PC-9 (cell line): ENCODE measurements at regions not wholly inside any gene's neighbourhood (a gene's known extent, or its start where the extent isn't known, plus 50 kb on each side); places are given as distances from the start of the nearest gene placed in this dataset.

Experiments used
- BruUV-seq: library from RNA; stranded (reverse); fragments of 400-500 nt; replicated peaks from 2 replicates; lab custom pipeline; 2021; lab: Mats Ljungman, UMichigan
- CTCF ChIA-PET: fragments of 300-600 bp; sonication (Branson Sonifier 250); formaldehyde crosslinking; loops from one replicate; lab custom pipeline; 2022; ENCODE audit warnings: antibody characterized with exemption; lab: Charles Lee
- POLR2A ChIA-PET: fragments of 300-600 bp; sonication (Branson Sonifier 250); formaldehyde crosslinking; loops from one replicate; lab custom pipeline; 2022; ENCODE audit warnings: antibody characterized with exemption; ENCODE audit not compliant: unreplicated experiment; lab: Charles Lee
- DNase-seq, 2 experiments: peaks; one replicate each; pipeline versions ENCODE4 v3.0.0 to v3.0.0-alpha.2; 2015 to 2022; ENCODE audit warnings: mixed read lengths in 1 of 2
- H2AFZ ChIP-seq: fragments of 200-600 bp; sonication (generic); 2 replicates; pipeline ENCODE4 v1.8.1; 2017; ENCODE audit warnings: antibody characterized with exemption
- H3F3A ChIP-seq: fragments of 200-600 bp; sonication (generic); 2 replicates; pipeline ENCODE4 v1.8.1; 2017; ENCODE audit warnings: antibody characterized with exemption, mild to moderate bottlenecking, low read depth; ENCODE audit not compliant: insufficient read depth
- H3K27ac ChIP-seq: fragments of 200-600 bp; sonication (generic); 2 replicates; pipeline ENCODE4 v1.6.1; 2016; ENCODE audit warnings: mixed run types
- H3K27me3 ChIP-seq: fragments of 200-600 bp; sonication (generic); 2 replicates; pipeline ENCODE4 v1.6.1; 2016; ENCODE audit warnings: low read depth, mixed run types; ENCODE audit not compliant: insufficient read depth
- H3K36me3 ChIP-seq: fragments of 200-600 bp; sonication (generic); 2 replicates; pipeline ENCODE4 v1.6.1; 2016; ENCODE audit warnings: low read depth, mixed run types
- H3K4me1 ChIP-seq: fragments of 200-600 bp; sonication (generic); replicated peaks from 2 replicates; pipeline ENCODE4 v1.6.1; 2016; ENCODE audit warnings: mixed run types; ENCODE audit not compliant: insufficient read depth
- H3K4me2 ChIP-seq: fragments of 200-600 bp; sonication (generic); 2 replicates; pipeline ENCODE4 v1.6.1; 2017; ENCODE audit warnings: mixed run types
- H3K4me3 ChIP-seq: fragments of 200-600 bp; sonication (generic); 2 replicates; pipeline ENCODE4 v1.6.1; 2016; ENCODE audit warnings: mixed run types
- H3K79me2 ChIP-seq: fragments of 200-600 bp; sonication (generic); 2 replicates; pipeline ENCODE4 v1.6.1; 2017; ENCODE audit warnings: low read depth, mixed run types
- H3K9me2 ChIP-seq: fragments of 200-600 bp; sonication (generic); 2 replicates; pipeline ENCODE4 v1.8.1; 2017; ENCODE audit warnings: mild to moderate bottlenecking; ENCODE audit not compliant: insufficient read depth
- H3K9me3 ChIP-seq: fragments of 200-600 bp; sonication (generic); 2 replicates; pipeline ENCODE4 v1.8.1; 2016; ENCODE audit warnings: low read depth; ENCODE audit not compliant: insufficient read depth
- H4K20me1 ChIP-seq: fragments of 200-600 bp; sonication (generic); 2 replicates; pipeline ENCODE4 v1.8.1; 2017; ENCODE audit not compliant: insufficient read depth
- EZH2 ChIP-seq: fragments of 200-600 bp; sonication (generic); IDR thresholded peaks from 2 replicates; pipeline ENCODE4 v1.8.0; 2017; ENCODE audit warnings: antibody characterized with exemption, low read depth
- intact Hi-C: fragments of 100-400 bp; cut with micrococcal nuclease; formaldehyde crosslinking; loops from one replicate; pipeline ENCODE4 v1.10.0; 2022; ENCODE audit not compliant: unreplicated experiment
- TF ChIP-seq, protein P1 (sequence below): fragments of 200-600 bp; sonication (generic); conservative IDR thresholded peaks from 2 replicates; pipeline ENCODE4 v1.6.1; 2017; ENCODE audit warnings: mixed run types, antibody characterized with exemption, mild to moderate bottlenecking, moderate library complexity

DNA sequence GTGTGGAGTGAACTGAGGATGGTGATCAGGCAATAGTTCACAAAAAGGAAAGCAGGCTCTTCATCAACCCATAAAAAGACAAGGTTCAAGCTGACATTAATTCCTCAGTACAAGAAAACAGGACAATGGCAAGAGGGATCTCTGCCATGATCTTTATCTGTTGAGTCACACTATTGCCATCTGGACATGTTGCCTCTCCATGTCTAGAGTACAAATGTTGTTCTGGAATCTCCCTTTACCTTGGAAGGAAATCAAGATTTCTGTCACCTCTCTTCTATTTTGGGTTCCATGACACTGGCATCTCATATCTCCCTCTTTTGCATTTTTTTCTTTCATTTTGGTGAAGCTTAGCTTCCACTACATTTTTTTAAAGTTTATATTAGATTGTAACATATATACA is 329.1 kb downstream of the USP25 start:
- POLR2A ChIA-PET, result interaction anchor here (0.6 kb wide), 1 partner anchor 9 kb away, joined by 4 read pairs; no protein-coding TSS in a partner anchor
- no peak for DNase-seq
- Histone ChIP-seq H3K9me3 (no peaks in the 10 kb centered on the region; the same call in 1 of the 2 replicates), H2AFZ (no peak overlapping the region), H4K20me1 (no peaks in the 10 kb centered on the region), H3F3A (no peaks in the 10 kb centered on the region), H3K4me1 (no peaks in the 10 kb centered on the region), H3K9me2 (no peaks in the 10 kb centered on the region), H3K27ac (no peak overlapping the region), H3K27me3 (no peaks in the 10 kb centered on the region), H3K4me2 (no peak overlapping the region), H3K36me3 (no peaks in the 10 kb centered on the region), H3K79me2 (no peaks in the 10 kb centered on the region), H3K4me3 (no peak overlapping the region)
- CTCF ChIA-PET, result no interaction called here
- intact Hi-C loops, result no loop called here
- no TSS peak for BruUV-seq
- no peak for TF ChIP-seq EZH2
- TF ChIP-seq, protein P1, sequence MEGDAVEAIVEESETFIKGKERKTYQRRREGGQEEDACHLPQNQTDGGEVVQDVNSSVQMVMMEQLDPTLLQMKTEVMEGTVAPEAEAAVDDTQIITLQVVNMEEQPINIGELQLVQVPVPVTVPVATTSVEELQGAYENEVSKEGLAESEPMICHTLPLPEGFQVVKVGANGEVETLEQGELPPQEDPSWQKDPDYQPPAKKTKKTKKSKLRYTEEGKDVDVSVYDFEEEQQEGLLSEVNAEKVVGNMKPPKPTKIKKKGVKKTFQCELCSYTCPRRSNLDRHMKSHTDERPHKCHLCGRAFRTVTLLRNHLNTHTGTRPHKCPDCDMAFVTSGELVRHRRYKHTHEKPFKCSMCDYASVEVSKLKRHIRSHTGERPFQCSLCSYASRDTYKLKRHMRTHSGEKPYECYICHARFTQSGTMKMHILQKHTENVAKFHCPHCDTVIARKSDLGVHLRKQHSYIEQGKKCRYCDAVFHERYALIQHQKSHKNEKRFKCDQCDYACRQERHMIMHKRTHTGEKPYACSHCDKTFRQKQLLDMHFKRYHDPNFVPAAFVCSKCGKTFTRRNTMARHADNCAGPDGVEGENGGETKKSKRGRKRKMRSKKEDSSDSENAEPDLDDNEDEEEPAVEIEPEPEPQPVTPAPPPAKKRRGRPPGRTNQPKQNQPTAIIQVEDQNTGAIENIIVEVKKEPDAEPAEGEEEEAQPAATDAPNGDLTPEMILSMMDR, result no peak

DNA sequence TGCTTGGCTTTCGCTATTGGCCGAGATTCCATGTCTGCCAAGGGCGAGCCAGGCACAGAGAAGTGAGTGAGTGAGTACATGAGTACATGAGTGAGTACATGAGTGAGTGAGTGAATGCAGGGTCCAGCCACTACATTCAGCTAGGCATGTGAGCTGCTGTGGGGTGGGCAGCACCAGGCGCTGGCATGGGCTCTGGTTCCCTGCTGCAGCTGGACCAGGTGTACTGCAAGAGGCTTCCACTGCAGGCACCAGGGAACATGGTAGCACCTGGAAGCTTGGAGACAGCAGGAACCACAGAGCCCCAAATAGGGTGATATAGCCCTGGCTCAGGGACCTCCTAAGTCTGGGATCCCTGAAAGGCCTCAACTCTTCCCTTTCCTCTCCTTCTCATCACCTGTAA is 330.2 kb downstream of the USP25 start:
- Histone ChIP-seq H3K4me3 (no peak overlapping the region), H3K4me1 (no peaks in the 10 kb centered on the region), H3K27me3 (no peaks in the 10 kb centered on the region), H3K36me3 (no peaks in the 10 kb centered on the region), H4K20me1 (no peaks in the 10 kb centered on the region), H3K79me2 (no peaks in the 10 kb centered on the region), H3K9me3 (no peaks in the 10 kb centered on the region; the same call in 1 of the 2 replicates), H2AFZ (no peak overlapping the region), H3F3A (no peaks in the 10 kb centered on the region), H3K27ac (no peak overlapping the region), H3K4me2 (no peak overlapping the region), H3K9me2 (no peaks in the 10 kb centered on the region)
- ChIA-PET POLR2A (no interaction called here), CTCF (no interaction called here)
- intact Hi-C loops, result no loop called here
- BruUV-seq, result no TSS peak
- TF ChIP-seq, protein P1, result no peak
- no peak for TF ChIP-seq EZH2
- DNase-seq, result no peak

GRCh38 chr21:16061194-16061593 is 331.4 kb downstream of the USP25 start:
- Histone ChIP-seq H3K79me2 (no peaks in the 10 kb centered on the region), H4K20me1 (no peaks in the 10 kb centered on the region), H3K4me2 (no peak overlapping the region), H3K27me3 (no peaks in the 10 kb centered on the region), H3K4me1 (no peaks in the 10 kb centered on the region), H3K9me2 (no peaks in the 10 kb centered on the region), H3K9me3 (no peaks in the 10 kb centered on the region), H3K4me3 (no peak overlapping the region), H3F3A (no peaks in the 10 kb centered on the region), H3K36me3 (no peaks in the 10 kb centered on the region), H3K27ac (no peak overlapping the region), H2AFZ (no peak overlapping the region)
- DNase-seq, result no peak
- ChIA-PET POLR2A (no interaction called here), CTCF (no interaction called here)
- BruUV-seq, result no TSS peak
- intact Hi-C loops, result no loop called here
- TF ChIP-seq, protein P1, result no peak
- TF ChIP-seq EZH2, result no peak
